RWPE2 (cell line): ENCODE measurements at regions not wholly inside any gene's neighbourhood (a gene's known extent, or its start where the extent isn't known, plus 50 kb on each side); places are given as distances from the start of the nearest gene placed in this dataset.
"Not testable (repeated sequence)": the region's sequence is repeated elsewhere in the genome, so short reads cannot be mapped to it uniquely, and the experiment has no call there.

Experiments used
- ATAC-seq: fragments of 200-7000 bp; cut with Tn5 transposase; 3 replicates; pipeline ENCODE4 v1.9.1; 2021; ENCODE audit warnings: low read depth
- DNase-seq: peaks from one replicate; pipeline ENCODE4 v3.0.0-alpha.2; 2020; ENCODE audit warnings: low spot score
- H3K27ac ChIP-seq: fragments of 450-650 bp; 2 replicates; pipeline ENCODE4 v1.5.1; 2017; ENCODE audit warnings: mild to moderate bottlenecking; ENCODE audit not compliant: poor library complexity, severe bottlenecking
- H3K27me3 ChIP-seq: fragments of 250-450 bp; sonication (Bioruptor Pico); 2 replicates; pipeline ENCODE4 v1.5.1; 2021; ENCODE audit warnings: mild to moderate bottlenecking, moderate library complexity; ENCODE audit not compliant: insufficient read depth, poor library complexity, severe bottlenecking
- H3K36me3 ChIP-seq: fragments of 250-450 bp; sonication (Bioruptor Pico); 2 replicates; pipeline ENCODE4 v1.5.1; 2020; ENCODE audit warnings: low read depth, mild to moderate bottlenecking, moderate library complexity
- H3K4me1 ChIP-seq: fragments of 250-450 bp; sonication (Bioruptor Pico); 2 replicates; pipeline ENCODE4 v1.5.1; 2021; ENCODE audit warnings: mild to moderate bottlenecking, moderate library complexity; ENCODE audit not compliant: insufficient read depth, poor library complexity, severe bottlenecking
- H3K4me3 ChIP-seq: fragments of 250-450 bp; sonication (Bioruptor Pico); 2 replicates; pipeline ENCODE4 v1.5.1; 2021; ENCODE audit warnings: mild to moderate bottlenecking, moderate library complexity; ENCODE audit not compliant: severe bottlenecking
- H3K9me3 ChIP-seq: fragments of 250-450 bp; sonication (Bioruptor Pico); 2 replicates; pipeline ENCODE4 v1.5.1; 2021; ENCODE audit warnings: mild to moderate bottlenecking, moderate library complexity; ENCODE audit not compliant: severe bottlenecking
- CTCF ChIP-seq: fragments of 450-650 bp; IDR thresholded peaks from one replicate; pipeline ENCODE4 v1.5.1; 2017; ENCODE audit warnings: mild to moderate bottlenecking, moderate library complexity; ENCODE audit not compliant: poor library complexity, severe bottlenecking

DNA sequence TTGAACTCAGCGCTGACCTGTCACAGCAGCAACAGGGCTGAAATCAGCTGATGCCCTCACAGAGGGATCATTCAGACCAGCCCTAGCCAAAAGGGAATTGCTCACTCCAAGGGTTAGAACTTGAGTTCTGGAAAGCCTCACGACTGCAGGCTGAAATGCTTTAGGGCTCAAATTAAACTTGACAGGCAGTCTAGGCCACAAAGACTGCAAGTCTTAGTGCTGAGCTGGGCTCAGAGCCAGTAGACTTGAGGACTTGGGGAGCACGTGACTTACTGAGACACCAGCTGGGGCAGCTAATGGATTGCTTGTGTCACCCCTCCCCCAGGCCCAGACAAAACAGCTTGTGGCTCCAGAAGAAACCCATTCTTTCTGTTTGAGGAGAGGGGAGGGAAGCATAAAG, 119.0 kb upstream of the SLC6A14 start:
- TF ChIP-seq CTCF, result no peak
- Histone ChIP-seq H3K4me1 (no peaks in the 10 kb centered on the region), H3K4me3 (no peak overlapping the region), H3K27me3 (no peaks in the 10 kb centered on the region), H3K9me3 (no peaks in the 10 kb centered on the region), H3K36me3 (no peaks in the 10 kb centered on the region), H3K27ac (no peak overlapping the region)
- no peak for ATAC-seq
- DNase-seq, result no peak

DNA sequence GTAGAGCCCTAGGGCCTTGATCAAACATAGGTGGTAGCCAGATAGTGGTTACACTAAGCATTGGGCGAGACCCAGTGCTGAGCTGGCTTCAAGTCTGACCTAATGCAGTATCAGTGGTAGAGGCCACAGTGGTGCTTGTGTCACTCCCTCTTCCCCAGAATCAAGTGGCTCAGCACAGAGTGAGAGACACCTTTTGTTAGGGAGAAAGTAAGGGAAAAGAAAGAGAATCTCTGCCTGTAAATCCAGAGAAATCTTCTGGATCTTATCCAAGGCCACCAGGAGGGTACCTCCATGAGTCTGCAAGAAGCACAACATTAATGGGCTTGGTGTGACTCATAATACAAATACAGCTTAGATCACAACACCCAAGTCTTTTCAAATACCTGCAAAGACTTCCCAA, 117.7 kb upstream of the SLC6A14 start:
- no peaks in the 10 kb centered on the region for H3K4me1 ChIP-seq
- H3K36me3 ChIP-seq, result no peaks in the 10 kb centered on the region
- no peaks in the 10 kb centered on the region for H3K9me3 ChIP-seq
- DNase-seq, result no peak
- no peak for TF ChIP-seq CTCF
- no peaks in the 10 kb centered on the region for H3K27me3 ChIP-seq
- no peak overlapping the region for H3K4me3 ChIP-seq
- H3K27ac ChIP-seq, result no peak overlapping the region
- ATAC-seq, result no peak

DNA sequence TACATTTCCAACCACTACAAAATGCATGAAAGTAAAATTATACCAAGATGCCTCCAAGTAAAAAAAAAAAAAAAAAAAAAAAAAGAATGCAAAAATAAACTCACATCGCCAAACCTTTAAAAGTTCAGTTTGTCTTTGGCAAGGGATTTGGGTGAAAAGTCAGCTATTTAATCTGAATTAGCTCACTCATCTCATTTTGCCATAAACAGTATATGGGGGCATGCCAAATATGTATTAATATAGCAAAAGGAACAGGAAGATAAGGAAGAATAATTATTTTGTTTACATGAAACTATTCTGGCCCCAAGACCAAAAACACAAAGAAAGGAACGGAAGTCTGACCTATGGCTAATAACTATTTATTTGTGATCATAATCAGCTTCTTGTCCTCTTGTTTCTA, 114.7 kb upstream of the SLC6A14 start:
- Histone ChIP-seq H3K4me3 (no peak overlapping the region), H3K4me1 (no peaks in the 10 kb centered on the region), H3K27ac (no peak overlapping the region), H3K36me3 (no peaks in the 10 kb centered on the region), H3K27me3 (no peaks in the 10 kb centered on the region), H3K9me3 (no peaks in the 10 kb centered on the region)
- DNase-seq (no peak), ATAC-seq (no peak)
- no peak for TF ChIP-seq CTCF

DNA sequence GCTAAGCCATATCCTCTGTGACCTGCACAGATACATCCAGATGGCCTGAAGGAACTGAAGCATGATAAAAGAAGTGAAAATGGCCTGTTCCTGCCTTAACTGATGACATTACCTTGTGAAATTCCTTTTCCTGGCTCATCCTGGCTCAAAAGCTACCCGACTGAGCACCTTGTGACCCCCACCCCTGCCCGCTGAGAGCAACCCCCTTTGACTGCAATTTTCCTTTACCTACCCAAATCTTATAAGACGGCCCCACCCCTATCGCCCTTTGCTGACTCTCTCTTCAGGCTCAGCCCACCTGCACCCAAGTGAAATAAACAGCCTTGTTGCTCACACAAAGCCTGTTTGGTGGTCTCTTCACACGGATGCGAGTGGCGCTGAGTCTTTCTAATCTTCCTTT, 104.4 kb upstream of the SLC6A14 start:
- H3K36me3 ChIP-seq, H3K27ac ChIP-seq, H3K4me3 ChIP-seq, H3K27me3 ChIP-seq, DNase-seq, H3K9me3 ChIP-seq, ATAC-seq, H3K4me1 ChIP-seq: not testable (repeated sequence)

DNA sequence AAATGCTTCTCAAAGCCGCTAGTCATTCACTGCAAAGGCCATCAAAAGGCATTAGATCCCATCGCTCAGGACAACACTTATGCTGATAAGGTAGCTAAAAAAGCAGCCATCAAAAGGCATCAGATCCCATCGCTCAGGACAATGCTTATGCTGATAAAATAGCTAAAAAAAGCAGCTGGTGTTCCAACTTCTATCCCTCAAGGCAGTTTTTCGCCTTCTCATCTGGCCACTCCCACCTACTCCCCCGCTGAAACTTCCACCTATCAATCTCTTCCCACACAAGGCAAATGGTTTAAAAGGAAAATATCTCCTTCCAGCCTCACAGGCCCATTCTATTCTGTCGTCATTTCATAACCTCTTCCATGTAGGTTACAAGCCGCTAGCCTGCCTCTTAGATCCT, 101.6 kb upstream of the SLC6A14 start:
- not testable (repeated sequence) for H3K27me3 ChIP-seq, ATAC-seq, H3K9me3 ChIP-seq, H3K4me3 ChIP-seq, DNase-seq, H3K4me1 ChIP-seq, H3K36me3 ChIP-seq, H3K27ac ChIP-seq

DNA sequence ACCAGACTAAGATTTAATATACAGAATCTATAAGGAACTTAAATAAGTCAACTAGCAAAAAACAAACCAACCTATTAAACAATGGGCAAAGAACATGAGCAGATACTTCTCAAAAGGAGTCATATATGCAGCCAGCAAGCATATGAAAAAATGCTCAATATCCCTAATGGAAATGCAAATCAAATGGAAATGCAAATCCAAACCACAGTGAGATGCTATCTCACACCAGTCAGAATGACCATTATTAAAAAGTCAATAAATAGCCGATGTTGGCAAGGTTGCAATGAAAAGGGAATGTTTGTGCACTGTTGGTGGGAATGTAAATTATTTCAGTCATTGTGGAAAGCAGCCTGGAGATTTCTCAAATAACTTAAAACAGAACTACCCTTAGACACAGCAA, 97.0 kb upstream of the SLC6A14 start:
- ATAC-seq (no peak), DNase-seq (no peak)
- H3K27me3 ChIP-seq, result no peaks in the 10 kb centered on the region
- no peak overlapping the region for H3K4me3 ChIP-seq
- H3K4me1 ChIP-seq, result no peaks in the 10 kb centered on the region
- no peak overlapping the region for H3K27ac ChIP-seq
- H3K36me3 ChIP-seq, result no peaks in the 10 kb centered on the region
- TF ChIP-seq CTCF, result no peak
- no peaks in the 10 kb centered on the region for H3K9me3 ChIP-seq
